GM06990 (cell line): ENCODE measurements at regions not wholly inside any gene's neighbourhood (a gene's known extent, or its start where the extent isn't known, plus 50 kb on each side); places are given as distances from the start of the nearest gene placed in this dataset.

Experiments used
- DNase-seq: peaks from one replicate; pipeline ENCODE4 v3.0.0-alpha.2; 2011; ENCODE audit not compliant: insufficient read length; ENCODE audit errors: extremely low read depth
- H3K27me3 ChIP-seq: replicated peaks from 2 replicates; pipeline ENCODE4 v1.6.0; 2011; ENCODE audit warnings: low read length; ENCODE audit not compliant: control insufficient read depth, insufficient read depth
- H3K36me3 ChIP-seq: 2 replicates; pipeline ENCODE4 v1.5.1; 2011; ENCODE audit warnings: low read length; ENCODE audit not compliant: control insufficient read depth, insufficient read depth
- H3K4me3 ChIP-seq: replicated peaks from 2 replicates; pipeline ENCODE4 v1.5.1; 2011; ENCODE audit warnings: low read depth, mild to moderate bottlenecking, control low read depth, low read length
- TF ChIP-seq, protein P1 (sequence below): IDR thresholded peaks from 2 replicates; pipeline ENCODE4 v1.5.1; 2011; ENCODE audit warnings: low read length, control low read depth, mild to moderate bottlenecking, inconsistent platforms; ENCODE audit not compliant: insufficient read depth, poor library complexity, severe bottlenecking

DNA sequence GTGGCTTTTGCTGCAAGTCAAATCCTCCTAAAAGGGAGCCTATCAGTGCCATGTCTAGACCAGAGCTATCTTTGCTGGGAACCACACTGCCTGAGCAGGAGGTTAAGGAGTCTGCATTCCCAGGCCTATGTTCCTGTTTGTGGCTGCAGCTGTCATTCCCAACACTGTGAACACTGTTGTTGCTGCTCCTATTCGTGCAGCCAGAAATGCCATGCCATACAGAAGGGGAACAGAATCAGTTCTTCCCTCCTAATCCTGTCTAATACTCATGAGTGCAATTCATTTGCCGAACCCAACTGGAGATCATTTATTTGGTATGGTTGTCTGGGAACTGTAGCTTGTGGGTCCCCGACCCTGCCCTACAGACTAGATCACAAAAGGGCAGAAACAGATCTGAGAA, 406.5 kb upstream of the GJE1 start:
- no peak for DNase-seq
- no peak overlapping the region for H3K4me3 ChIP-seq
- TF ChIP-seq, protein P1, sequence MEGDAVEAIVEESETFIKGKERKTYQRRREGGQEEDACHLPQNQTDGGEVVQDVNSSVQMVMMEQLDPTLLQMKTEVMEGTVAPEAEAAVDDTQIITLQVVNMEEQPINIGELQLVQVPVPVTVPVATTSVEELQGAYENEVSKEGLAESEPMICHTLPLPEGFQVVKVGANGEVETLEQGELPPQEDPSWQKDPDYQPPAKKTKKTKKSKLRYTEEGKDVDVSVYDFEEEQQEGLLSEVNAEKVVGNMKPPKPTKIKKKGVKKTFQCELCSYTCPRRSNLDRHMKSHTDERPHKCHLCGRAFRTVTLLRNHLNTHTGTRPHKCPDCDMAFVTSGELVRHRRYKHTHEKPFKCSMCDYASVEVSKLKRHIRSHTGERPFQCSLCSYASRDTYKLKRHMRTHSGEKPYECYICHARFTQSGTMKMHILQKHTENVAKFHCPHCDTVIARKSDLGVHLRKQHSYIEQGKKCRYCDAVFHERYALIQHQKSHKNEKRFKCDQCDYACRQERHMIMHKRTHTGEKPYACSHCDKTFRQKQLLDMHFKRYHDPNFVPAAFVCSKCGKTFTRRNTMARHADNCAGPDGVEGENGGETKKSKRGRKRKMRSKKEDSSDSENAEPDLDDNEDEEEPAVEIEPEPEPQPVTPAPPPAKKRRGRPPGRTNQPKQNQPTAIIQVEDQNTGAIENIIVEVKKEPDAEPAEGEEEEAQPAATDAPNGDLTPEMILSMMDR, result no peak

DNA sequence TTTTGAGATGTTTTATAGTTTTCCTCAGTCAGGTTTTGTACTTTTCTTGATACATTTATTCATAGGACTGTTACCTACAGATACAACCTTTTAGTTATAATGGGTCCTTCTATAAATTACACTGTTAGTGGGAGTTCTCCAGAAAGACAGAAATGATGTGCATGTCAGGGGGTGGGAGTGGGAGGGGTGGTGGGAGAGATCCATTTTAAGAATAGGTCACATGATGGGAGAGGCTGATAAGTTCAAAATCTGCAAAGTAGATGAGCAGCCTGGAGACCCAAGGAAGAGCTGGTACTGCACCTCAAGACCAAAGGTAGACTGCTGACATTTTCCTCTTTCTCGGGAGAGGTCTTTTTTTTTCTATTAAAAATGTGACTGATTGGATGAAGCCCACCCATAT, 408.0 kb upstream of the GJE1 start:
- Histone ChIP-seq H3K4me3 (no peak overlapping the region), H3K36me3 (no peaks in the 10 kb centered on the region), H3K27me3 (no peaks in the 10 kb centered on the region)
- TF ChIP-seq, protein P1, result no peak
- no peak for DNase-seq

More for the DNA sequence above, 406.5 kb upstream of the GJE1 start:
- Histone ChIP-seq H3K27me3 (no peaks in the 10 kb centered on the region), H3K36me3 (no peaks in the 10 kb centered on the region)

DNA sequence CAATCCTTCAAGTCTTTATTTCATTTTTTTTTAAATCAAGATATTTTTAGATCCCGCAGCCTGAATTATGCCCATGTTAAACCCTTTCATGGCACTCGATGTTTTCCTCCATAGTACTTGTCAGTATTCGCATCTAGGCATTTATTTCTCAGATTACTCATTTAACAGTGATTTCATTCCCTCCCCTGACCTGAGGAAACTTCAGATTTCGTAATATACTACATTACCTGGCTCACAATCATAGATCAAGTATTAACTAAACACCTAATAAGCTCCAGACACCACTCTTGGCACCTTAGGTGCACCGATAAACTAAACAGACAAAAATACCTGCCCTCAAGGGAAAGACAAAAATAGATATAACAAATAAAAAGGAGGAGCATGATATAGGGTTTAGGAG, 413.2 kb upstream of the GJE1 start:
- DNase-seq, result no peak
- no peaks in the 10 kb centered on the region for H3K27me3 ChIP-seq
- H3K4me3 ChIP-seq, result no peak overlapping the region
- no peaks in the 10 kb centered on the region for H3K36me3 ChIP-seq
- TF ChIP-seq, protein P1, result no peak

- Histone ChIP-seq H3K27me3 (no peaks in the 10 kb centered on the region), H3K36me3 (no peaks in the 10 kb centered on the region), H3K4me3 (no peak overlapping the region)
- TF ChIP-seq, protein P1, result no peak
- DNase-seq, result no peak
Measured at GRCh38 chr6:141705431-141705830, 427.3 kb upstream of the GJE1 start.

DNA sequence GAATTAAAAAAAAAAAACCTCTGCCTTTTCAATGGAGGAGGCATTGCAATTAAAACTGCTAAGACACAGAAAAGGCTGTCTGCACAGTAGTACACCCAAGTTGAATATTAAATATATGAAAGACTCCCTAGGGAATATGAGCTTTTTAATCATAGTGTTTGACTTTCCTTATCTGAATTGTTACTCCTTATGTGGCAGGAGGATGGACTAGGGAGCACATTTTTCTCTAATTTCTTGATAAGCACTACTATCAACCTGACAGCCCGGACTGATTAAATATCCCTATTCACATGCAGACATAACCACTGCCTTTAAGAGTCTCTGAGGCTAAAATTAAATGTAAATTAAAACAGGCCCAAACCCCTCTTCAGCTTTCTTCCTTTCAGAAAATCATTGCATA, 428.6 kb upstream of the GJE1 start:
- DNase-seq, result no peak
- Histone ChIP-seq H3K36me3 (no peaks in the 10 kb centered on the region), H3K4me3 (no peak overlapping the region), H3K27me3 (no peaks in the 10 kb centered on the region)
- TF ChIP-seq, protein P1, result no peak

DNA sequence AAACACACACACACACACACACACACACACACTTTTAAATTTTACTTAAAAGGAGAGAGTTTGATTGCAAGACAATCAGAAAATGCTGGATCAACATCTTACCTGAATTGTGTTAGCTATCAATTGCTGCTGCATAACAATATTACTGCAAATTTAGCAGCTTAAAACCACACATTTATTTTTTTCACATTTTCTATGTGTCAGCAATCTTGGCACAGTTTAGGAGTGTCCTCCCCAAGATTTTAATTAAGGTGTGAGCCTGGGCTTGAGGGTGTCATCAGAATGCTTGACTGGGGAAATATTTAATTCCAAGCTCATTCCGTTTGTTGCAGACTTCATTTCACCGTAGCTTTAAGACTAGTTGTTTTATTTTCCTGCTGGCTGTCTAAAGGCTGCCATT, 431.0 kb upstream of the GJE1 start:
- DNase-seq, result no peak
- Histone ChIP-seq H3K36me3 (no peaks in the 10 kb centered on the region), H3K27me3 (no peaks in the 10 kb centered on the region), H3K4me3 (no peak overlapping the region)
- TF ChIP-seq, protein P1, result no peak
